HEK293 (cell line): ENCODE measurements at regions not wholly inside any gene's neighbourhood (a gene's known extent, or its start where the extent isn't known, plus 50 kb on each side); places are given as distances from the start of the nearest gene placed in this dataset.

Source experiments
- CTCF ChIA-PET: fragments of 350-600 bp; formaldehyde crosslinking; extraction: SDS; loops from one replicate; lab custom pipeline; 2021; ENCODE audit warnings: antibody characterized with exemption; lab: Yijun Ruan, JAX
- POLR2A ChIA-PET: fragments of 300-600 bp; formaldehyde crosslinking; extraction: SDS; loops from one replicate; lab custom pipeline; 2020; ENCODE audit warnings: antibody characterized with exemption, inconsistent platforms; lab: Yijun Ruan, JAX
- H3K27ac ChIP-seq: fragments of 200-500 bp; sonication (Bioruptor generic); 2 replicates; pipeline ENCODE4 v1.5.1; 2014; ENCODE audit warnings: low read depth, low read length, control low read depth, inconsistent platforms; ENCODE audit errors: extremely low read depth
- H3K36me3 ChIP-seq, 2 experiments: fragments of 200-500 bp in 1 of 2; sonication (Bioruptor generic) in 1 of 2; 1 replicate in 1 of 2; 2 replicates in 1 of 2; pipeline ENCODE4 v1.5.1; 2014 to 2017; ENCODE audit warnings: inconsistent platforms in 2 of 2, low read length in 2 of 2; ENCODE audit not compliant: control insufficient read depth in 2 of 2, insufficient read depth in 1 of 2
- H3K4me1 ChIP-seq: fragments of 200-500 bp; sonication (Bioruptor generic); 2 replicates; pipeline ENCODE4 v1.5.1; 2014; ENCODE audit warnings: mild to moderate bottlenecking, low read length, inconsistent platforms; ENCODE audit not compliant: control insufficient read depth, insufficient read depth
- H3K4me3 ChIP-seq: 2 replicates; pipeline ENCODE4 v1.5.1; 2011; ENCODE audit warnings: low read depth, mild to moderate bottlenecking, control low read depth, low read length, moderate library complexity
- H3K9me3 ChIP-seq: fragments of 200-500 bp; sonication (Bioruptor generic); 2 replicates; pipeline ENCODE4 v1.5.1; 2014; ENCODE audit warnings: low read depth, low read length, inconsistent platforms; ENCODE audit not compliant: control insufficient read depth, insufficient read depth
- BCL11A ChIP-seq: fragments of 450-650 bp; formaldehyde crosslinking; IDR thresholded peaks from 2 replicates; pipeline ENCODE4 v1.5.1; 2016; ENCODE audit warnings: low read depth, missing biosample characterization, missing genetic modification characterization
- GFI1B ChIP-seq: fragments of 450-650 bp; formaldehyde crosslinking; IDR thresholded peaks from 2 replicates; pipeline ENCODE4 v1.5.1; 2016; ENCODE audit warnings: missing biosample characterization, missing genetic modification characterization
- GLIS1 ChIP-seq: fragments of 450-650 bp; formaldehyde crosslinking; IDR thresholded peaks from 2 replicates; pipeline ENCODE4 v1.5.1; 2016; ENCODE audit warnings: missing biosample characterization, missing genetic modification characterization
- ZBTB48 ChIP-seq: fragments of 450-650 bp; formaldehyde crosslinking; IDR thresholded peaks from 2 replicates; pipeline ENCODE4 v1.5.1; 2016; ENCODE audit warnings: missing biosample characterization, missing genetic modification characterization
- ZIC2 ChIP-seq: fragments of 450-650 bp; formaldehyde crosslinking; IDR thresholded peaks from 2 replicates; pipeline ENCODE4 v1.5.1; 2016; ENCODE audit warnings: missing biosample characterization, missing genetic modification characterization
- ZNF114 ChIP-seq: fragments of 450-650 bp; formaldehyde crosslinking; IDR thresholded peaks from 2 replicates; pipeline ENCODE4 v1.5.0; 2017; ENCODE audit warnings: missing biosample characterization, missing genetic modification characterization
- ZNF155 ChIP-seq: fragments of 450-650 bp; formaldehyde crosslinking; IDR thresholded peaks from 2 replicates; pipeline ENCODE4 v1.5.1; 2016; ENCODE audit warnings: missing biosample characterization, missing genetic modification characterization
- ZNF214 ChIP-seq: fragments of 450-650 bp; formaldehyde crosslinking; IDR thresholded peaks from 2 replicates; pipeline ENCODE4 v1.5.1; 2017; ENCODE audit warnings: missing biosample characterization, mild to moderate bottlenecking, missing genetic modification characterization, borderline replicate concordance
- ZNF555 ChIP-seq: fragments of 450-650 bp; formaldehyde crosslinking; conservative IDR thresholded peaks from 2 replicates; pipeline ENCODE4 v1.5.1; 2017; ENCODE audit warnings: missing biosample characterization, mild to moderate bottlenecking, missing genetic modification characterization, inconsistent platforms
- ZNF621 ChIP-seq: fragments of 450-650 bp; formaldehyde crosslinking; IDR thresholded peaks from 2 replicates; pipeline ENCODE4 v1.5.1; 2017; ENCODE audit warnings: missing biosample characterization, missing genetic modification characterization
- ZNF701 ChIP-seq: fragments of 450-650 bp; formaldehyde crosslinking; IDR thresholded peaks from 2 replicates; pipeline ENCODE4 v1.5.1; 2016; ENCODE audit warnings: missing biosample characterization, missing genetic modification characterization
- ZNF777 ChIP-seq: fragments of 450-650 bp; formaldehyde crosslinking; IDR thresholded peaks from 2 replicates; pipeline ENCODE4 v1.5.1; 2017; ENCODE audit warnings: missing biosample characterization, missing genetic modification characterization, borderline replicate concordance
- ZSCAN16 ChIP-seq: fragments of 450-650 bp; formaldehyde crosslinking; IDR thresholded peaks from 2 replicates; pipeline ENCODE4 v1.5.1; 2016; ENCODE audit warnings: missing biosample characterization, missing genetic modification characterization
- ZSCAN23 ChIP-seq: fragments of 450-650 bp; formaldehyde crosslinking; IDR thresholded peaks from 2 replicates; pipeline ENCODE4 v1.5.1; 2016; ENCODE audit warnings: missing biosample characterization, missing genetic modification characterization
- ZXDB ChIP-seq: fragments of 450-650 bp; formaldehyde crosslinking; IDR thresholded peaks from 2 replicates; pipeline ENCODE4 v1.5.1; 2016; ENCODE audit warnings: missing biosample characterization, missing genetic modification characterization
- TF ChIP-seq, protein P1 (sequence below): fragments of 450-650 bp; formaldehyde crosslinking; IDR thresholded peaks from 2 replicates; pipeline ENCODE4 v1.5.1; 2016; ENCODE audit warnings: missing biosample characterization, missing genetic modification characterization
- TF ChIP-seq, protein P2 (sequence below): fragments of 450-650 bp; formaldehyde crosslinking; IDR thresholded peaks from 2 replicates; pipeline ENCODE4 v1.5.1; 2016; ENCODE audit warnings: missing biosample characterization, missing genetic modification characterization, borderline replicate concordance
- TF ChIP-seq, protein P3 (sequence below): fragments of 450-650 bp; formaldehyde crosslinking; IDR thresholded peaks from 2 replicates; pipeline ENCODE4 v1.5.1; 2017; ENCODE audit warnings: missing biosample characterization, missing genetic modification characterization
- TF ChIP-seq, protein P4 (sequence below): fragments of 450-650 bp; formaldehyde crosslinking; IDR thresholded peaks from 2 replicates; pipeline ENCODE4 v1.5.1; 2016; ENCODE audit warnings: missing biosample characterization, missing genetic modification characterization
- TF ChIP-seq, protein P5 (sequence below): fragments of 450-650 bp; formaldehyde crosslinking; IDR thresholded peaks from 2 replicates; pipeline ENCODE4 v1.5.1; 2016; ENCODE audit warnings: missing biosample characterization, missing genetic modification characterization
- TF ChIP-seq, protein P6 (sequence below): fragments of 450-650 bp; formaldehyde crosslinking; IDR thresholded peaks from 2 replicates; pipeline ENCODE4 v1.5.1; 2017; ENCODE audit warnings: missing biosample characterization, missing genetic modification characterization
- TF ChIP-seq, protein P7 (sequence below): fragments of 450-650 bp; formaldehyde crosslinking; IDR thresholded peaks from 2 replicates; pipeline ENCODE4 v1.5.1; 2016; ENCODE audit warnings: missing biosample characterization, missing genetic modification characterization

DNA sequence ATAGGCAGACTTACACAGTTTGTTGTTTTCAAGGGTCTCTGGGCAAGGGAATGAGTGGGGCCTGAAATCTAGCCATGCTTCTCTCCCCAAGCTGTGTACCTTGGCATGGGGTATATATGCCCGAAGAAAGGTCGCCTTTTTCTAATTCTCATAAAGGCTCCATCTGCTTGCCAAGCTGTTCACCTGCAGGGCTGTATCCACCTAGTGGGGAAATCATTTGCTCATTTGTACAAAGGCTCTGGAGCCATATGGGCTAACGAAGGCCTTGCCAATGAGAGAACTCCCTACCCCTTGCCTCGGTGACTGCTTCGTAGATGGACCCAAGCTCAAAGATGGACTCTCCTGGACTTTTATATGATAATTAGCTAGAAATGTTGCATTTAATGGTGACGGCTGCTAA, 1097.0 kb downstream of the PDHA2 start (continued):
- TF ChIP-seq, protein P1, sequence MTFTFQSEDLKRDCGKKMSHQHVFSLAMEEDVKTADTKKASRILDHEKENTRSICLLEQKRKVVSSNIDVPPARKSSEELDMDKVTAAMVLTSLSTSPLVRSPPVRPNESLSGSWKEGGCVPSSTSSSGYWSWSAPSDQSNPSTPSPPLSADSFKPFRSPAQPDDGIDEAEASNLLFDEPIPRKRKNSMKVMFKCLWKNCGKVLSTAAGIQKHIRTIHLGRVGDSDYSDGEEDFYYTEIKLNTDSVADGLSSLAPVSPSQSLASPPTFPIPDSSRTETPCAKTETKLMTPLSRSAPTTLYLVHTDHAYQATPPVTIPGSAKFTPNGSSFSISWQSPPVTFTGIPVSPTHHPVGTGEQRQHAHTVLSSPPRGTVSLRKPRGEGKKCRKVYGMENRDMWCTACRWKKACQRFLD (tag by site-specific recombination) = no peak
- TF ChIP-seq, protein P2, sequence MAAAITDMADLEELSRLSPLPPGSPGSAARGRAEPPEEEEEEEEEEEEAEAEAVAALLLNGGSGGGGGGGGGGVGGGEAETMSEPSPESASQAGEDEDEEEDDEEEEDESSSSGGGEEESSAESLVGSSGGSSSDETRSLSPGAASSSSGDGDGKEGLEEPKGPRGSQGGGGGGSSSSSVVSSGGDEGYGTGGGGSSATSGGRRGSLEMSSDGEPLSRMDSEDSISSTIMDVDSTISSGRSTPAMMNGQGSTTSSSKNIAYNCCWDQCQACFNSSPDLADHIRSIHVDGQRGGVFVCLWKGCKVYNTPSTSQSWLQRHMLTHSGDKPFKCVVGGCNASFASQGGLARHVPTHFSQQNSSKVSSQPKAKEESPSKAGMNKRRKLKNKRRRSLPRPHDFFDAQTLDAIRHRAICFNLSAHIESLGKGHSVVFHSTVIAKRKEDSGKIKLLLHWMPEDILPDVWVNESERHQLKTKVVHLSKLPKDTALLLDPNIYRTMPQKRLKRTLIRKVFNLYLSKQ (tag by site-specific recombination) = no peak
- TF ChIP-seq GLIS1 (tag by site-specific recombination) (no peak), GFI1B (tag by site-specific recombination) (no peak), ZBTB48 (tag by site-specific recombination) (no peak)
- TF ChIP-seq, protein P3, sequence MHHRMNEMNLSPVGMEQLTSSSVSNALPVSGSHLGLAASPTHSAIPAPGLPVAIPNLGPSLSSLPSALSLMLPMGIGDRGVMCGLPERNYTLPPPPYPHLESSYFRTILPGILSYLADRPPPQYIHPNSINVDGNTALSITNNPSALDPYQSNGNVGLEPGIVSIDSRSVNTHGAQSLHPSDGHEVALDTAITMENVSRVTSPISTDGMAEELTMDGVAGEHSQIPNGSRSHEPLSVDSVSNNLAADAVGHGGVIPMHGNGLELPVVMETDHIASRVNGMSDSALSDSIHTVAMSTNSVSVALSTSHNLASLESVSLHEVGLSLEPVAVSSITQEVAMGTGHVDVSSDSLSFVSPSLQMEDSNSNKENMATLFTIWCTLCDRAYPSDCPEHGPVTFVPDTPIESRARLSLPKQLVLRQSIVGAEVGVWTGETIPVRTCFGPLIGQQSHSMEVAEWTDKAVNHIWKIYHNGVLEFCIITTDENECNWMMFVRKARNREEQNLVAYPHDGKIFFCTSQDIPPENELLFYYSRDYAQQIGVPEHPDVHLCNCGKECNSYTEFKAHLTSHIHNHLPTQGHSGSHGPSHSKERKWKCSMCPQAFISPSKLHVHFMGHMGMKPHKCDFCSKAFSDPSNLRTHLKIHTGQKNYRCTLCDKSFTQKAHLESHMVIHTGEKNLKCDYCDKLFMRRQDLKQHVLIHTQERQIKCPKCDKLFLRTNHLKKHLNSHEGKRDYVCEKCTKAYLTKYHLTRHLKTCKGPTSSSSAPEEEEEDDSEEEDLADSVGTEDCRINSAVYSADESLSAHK (tag by site-specific recombination) = no peak
- TF ChIP-seq, protein P4, sequence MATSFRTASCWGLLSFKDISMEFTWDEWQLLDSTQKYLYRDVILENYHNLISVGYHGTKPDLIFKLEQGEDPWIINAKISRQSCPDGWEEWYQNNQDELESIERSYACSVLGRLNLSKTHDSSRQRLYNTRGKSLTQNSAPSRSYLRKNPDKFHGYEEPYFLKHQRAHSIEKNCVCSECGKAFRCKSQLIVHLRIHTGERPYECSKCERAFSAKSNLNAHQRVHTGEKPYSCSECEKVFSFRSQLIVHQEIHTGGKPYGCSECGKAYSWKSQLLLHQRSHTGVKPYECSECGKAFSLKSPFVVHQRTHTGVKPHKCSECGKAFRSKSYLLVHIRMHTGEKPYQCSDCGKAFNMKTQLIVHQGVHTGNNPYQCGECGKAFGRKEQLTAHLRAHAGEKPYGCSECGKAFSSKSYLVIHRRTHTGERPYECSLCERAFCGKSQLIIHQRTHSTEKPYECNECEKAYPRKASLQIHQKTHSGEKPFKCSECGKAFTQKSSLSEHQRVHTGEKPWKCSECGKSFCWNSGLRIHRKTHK (tag by site-specific recombination) = no peak
- TF ChIP-seq, all 188 proteins: peak for 0

DNA sequence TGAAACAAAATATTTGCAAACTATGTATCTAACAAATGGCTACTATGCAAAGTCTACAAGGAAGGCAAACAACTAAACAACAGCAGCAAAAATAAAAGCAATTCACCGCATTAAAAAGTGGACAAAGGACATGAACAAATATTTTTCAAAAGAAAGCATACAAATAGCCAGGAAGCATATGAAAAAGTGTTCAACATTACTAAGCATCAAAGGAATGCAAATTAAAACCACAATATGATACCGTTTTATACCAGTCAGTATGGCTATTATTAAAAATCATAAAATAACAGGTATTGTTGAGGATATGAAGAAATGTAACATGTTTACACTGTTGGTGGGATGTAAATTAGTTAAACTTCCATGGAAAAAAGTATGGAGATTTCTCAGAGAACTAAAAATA, 1106.7 kb downstream of the PDHA2 start:
- Histone ChIP-seq H3K27ac (no peak overlapping the region), H3K4me1 (no peaks in the 10 kb centered on the region), H3K4me3 (no peak overlapping the region), H3K36me3 (no peaks in the 10 kb centered on the region), H3K9me3 (no peaks in the 10 kb centered on the region)
- CTCF ChIA-PET = no interaction called here
- no peak for TF ChIP-seq ZNF155 (tag by site-specific recombination)
- TF ChIP-seq, protein P5, sequence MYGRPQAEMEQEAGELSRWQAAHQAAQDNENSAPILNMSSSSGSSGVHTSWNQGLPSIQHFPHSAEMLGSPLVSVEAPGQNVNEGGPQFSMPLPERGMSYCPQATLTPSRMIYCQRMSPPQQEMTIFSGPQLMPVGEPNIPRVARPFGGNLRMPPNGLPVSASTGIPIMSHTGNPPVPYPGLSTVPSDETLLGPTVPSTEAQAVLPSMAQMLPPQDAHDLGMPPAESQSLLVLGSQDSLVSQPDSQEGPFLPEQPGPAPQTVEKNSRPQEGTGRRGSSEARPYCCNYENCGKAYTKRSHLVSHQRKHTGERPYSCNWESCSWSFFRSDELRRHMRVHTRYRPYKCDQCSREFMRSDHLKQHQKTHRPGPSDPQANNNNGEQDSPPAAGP (tag by site-specific recombination) = no peak
- POLR2A ChIA-PET = no interaction called here

DNA sequence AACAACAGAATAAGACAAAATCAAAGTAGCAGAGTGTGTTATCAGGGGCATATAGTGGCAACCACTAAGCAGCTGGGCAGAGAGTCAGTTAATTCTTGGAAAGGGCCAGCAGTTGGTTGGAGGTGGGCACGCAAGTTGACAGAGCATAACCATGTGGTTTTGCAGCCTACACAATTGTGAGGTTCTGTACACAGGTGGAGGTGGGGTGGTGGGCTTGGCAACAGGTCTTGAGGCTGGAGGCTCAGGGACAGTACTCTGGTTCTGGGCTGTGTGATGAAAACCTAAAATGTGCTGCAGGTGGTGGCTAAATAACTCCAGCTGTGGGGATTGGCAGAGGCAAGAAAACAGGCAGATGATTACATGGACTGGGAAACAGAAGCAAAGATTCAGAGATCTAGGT, 1112.7 kb downstream of the PDHA2 start:
- Histone ChIP-seq H3K4me3 (no peak overlapping the region), H3K4me1 (no peaks in the 10 kb centered on the region), H3K9me3 (no peaks in the 10 kb centered on the region), H3K27ac (no peak overlapping the region), H3K36me3 (no peaks in the 10 kb centered on the region)
- CTCF ChIA-PET = no interaction called here
- POLR2A ChIA-PET = no interaction called here
- TF ChIP-seq, protein P6, sequence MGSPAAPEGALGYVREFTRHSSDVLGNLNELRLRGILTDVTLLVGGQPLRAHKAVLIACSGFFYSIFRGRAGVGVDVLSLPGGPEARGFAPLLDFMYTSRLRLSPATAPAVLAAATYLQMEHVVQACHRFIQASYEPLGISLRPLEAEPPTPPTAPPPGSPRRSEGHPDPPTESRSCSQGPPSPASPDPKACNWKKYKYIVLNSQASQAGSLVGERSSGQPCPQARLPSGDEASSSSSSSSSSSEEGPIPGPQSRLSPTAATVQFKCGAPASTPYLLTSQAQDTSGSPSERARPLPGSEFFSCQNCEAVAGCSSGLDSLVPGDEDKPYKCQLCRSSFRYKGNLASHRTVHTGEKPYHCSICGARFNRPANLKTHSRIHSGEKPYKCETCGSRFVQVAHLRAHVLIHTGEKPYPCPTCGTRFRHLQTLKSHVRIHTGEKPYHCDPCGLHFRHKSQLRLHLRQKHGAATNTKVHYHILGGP (tag by site-specific recombination) = no peak
- TF ChIP-seq ZNF214 (tag by site-specific recombination) (no peak), ZNF701 (no peak), ZIC2 (tag by site-specific recombination) (no peak), ZSCAN23 (tag by site-specific recombination) (no peak), ZXDB (tag by site-specific recombination) (no peak), ZSCAN16 (tag by site-specific recombination) (no peak), ZNF114 (tag by site-specific recombination) (no peak), ZNF555 (tag by site-specific recombination) (no peak), ZNF621 (tag by site-specific recombination) (no peak), ZNF777 (tag by site-specific recombination) (no peak), BCL11A (tag by site-specific recombination) (no peak)
- TF ChIP-seq, protein P7, sequence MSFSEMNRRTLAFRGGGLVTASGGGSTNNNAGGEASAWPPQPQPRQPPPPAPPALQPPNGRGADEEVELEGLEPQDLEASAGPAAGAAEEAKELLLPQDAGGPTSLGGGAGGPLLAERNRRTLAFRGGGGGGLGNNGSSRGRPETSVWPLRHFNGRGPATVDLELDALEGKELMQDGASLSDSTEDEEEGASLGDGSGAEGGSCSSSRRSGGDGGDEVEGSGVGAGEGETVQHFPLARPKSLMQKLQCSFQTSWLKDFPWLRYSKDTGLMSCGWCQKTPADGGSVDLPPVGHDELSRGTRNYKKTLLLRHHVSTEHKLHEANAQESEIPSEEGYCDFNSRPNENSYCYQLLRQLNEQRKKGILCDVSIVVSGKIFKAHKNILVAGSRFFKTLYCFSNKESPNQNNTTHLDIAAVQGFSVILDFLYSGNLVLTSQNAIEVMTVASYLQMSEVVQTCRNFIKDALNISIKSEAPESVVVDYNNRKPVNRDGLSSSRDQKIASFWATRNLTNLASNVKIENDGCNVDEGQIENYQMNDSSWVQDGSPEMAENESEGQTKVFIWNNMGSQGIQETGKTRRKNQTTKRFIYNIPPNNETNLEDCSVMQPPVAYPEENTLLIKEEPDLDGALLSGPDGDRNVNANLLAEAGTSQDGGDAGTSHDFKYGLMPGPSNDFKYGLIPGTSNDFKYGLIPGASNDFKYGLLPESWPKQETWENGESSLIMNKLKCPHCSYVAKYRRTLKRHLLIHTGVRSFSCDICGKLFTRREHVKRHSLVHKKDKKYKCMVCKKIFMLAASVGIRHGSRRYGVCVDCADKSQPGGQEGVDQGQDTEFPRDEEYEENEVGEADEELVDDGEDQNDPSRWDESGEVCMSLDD (tag by site-specific recombination) = no peak
